ENCODE measurements at regions not wholly inside any gene's neighbourhood (a gene's known extent, or its start where the extent isn't known, plus 50 kb on each side); places are given as distances from the start of the nearest gene placed in this dataset.

DNA sequence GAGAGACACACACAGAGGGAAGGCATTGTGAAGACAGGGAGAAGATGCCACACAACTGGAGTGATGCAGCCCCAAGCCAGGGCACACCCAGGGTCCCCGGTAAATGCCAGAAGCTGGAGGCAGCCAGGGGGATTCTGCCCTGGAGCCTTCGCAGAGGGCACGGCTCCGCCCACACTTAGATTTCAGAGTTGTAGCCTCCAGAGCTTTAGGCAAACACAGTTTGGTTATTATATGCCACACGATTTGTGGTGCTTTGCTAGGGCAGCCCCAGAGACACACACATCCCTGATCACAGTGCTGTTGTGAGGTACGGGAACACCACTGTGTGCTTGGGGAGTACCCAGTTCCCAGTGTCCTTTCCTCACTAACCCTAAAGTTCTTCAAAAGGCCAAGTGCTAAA lies 280.6 kb downstream of the SMOC2 start:
- no peaks in the 10 kb centered on the region for H3K9me3 Mint-ChIP-seq
- DNase-seq (ENCODE audit: low spot score in 2 of 2) (no peak), ATAC-seq (replicated peaks; ENCODE audit: extremely low read depth, poor library complexity, severe bottlenecking) (no peak)
- H3K36me3 Mint-ChIP-seq (ENCODE audit: insufficient read depth), result no peaks in the 10 kb centered on the region
- H3K27me3 Mint-ChIP-seq, result peaks cover 31% of the 10 kb centered on the region
- no peak overlapping the region for H3K27ac Mint-ChIP-seq (ENCODE audit: low read depth)
- no peak overlapping the region for H3K4me3 Mint-ChIP-seq
- H3K4me1 Mint-ChIP-seq, result no peaks in the 10 kb centered on the region

- Mint-ChIP-seq H3K27me3 (peaks cover 17% of the 10 kb centered on the region), H3K9me3 (no peaks in the 10 kb centered on the region)
Observed at GRCh38 chr6:168719901-168720300, 278.9 kb downstream of the SMOC2 start.

DNA sequence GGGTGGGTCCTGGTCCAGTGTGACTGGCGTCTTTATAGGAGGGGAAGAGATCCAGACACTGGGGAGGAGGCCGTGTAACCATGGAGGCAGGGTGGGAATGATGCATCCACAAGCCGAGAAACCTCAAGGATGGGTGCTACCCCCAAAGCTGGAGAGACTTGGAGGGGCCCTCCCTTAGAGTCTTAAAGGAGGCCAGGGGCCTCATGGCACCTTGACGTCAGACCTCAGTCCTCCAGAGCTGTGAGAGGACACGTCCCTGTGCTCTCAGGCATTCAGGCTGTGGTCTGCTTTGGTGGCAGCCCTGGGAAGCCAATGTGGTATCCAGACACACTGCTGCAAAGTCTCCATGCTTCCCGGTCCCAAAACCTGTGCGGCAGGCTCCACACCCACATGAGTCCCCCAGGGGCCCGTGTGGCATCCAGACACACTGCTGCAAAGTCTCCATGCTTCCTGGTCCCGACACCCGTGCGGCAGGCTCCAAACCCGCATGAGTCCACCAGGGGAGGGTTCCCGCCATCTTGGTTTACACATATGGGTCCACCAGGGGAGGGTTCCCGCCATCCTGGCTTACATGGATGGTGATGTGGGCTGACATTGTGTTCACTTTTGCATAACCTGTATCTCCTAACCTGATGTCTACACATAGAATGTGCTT lies 278.0 kb downstream of the SMOC2 start:
- no peaks in the 10 kb centered on the region for H3K9me3 Mint-ChIP-seq
- no peaks in the 10 kb centered on the region for H3K36me3 Mint-ChIP-seq (ENCODE audit: insufficient read depth)
- no peaks in the 10 kb centered on the region for H3K4me1 Mint-ChIP-seq
- peaks cover 17% of the 10 kb centered on the region for H3K27me3 Mint-ChIP-seq
- DNase-seq (ENCODE audit: low spot score in 2 of 2) (no peak), ATAC-seq (replicated peaks; ENCODE audit: extremely low read depth, poor library complexity, severe bottlenecking) (no peak)
- H3K27ac Mint-ChIP-seq (ENCODE audit: low read depth), result no peak overlapping the region
- no peak overlapping the region for H3K4me3 Mint-ChIP-seq

More at GRCh38 chr6:168719901-168720300, 278.9 kb downstream of the SMOC2 start:
- Mint-ChIP-seq H3K4me3 (no peak overlapping the region), H3K27ac (ENCODE audit: low read depth) (no peak overlapping the region), H3K4me1 (no peaks in the 10 kb centered on the region), H3K36me3 (ENCODE audit: insufficient read depth) (no peaks in the 10 kb centered on the region)
- DNase-seq (ENCODE audit: low spot score in 2 of 2) (no peak), ATAC-seq (replicated peaks; ENCODE audit: extremely low read depth, poor library complexity, severe bottlenecking) (no peak)

Data from central memory CD8-positive, alpha-beta T cell (primary cell).